Activated CD4-positive, alpha-beta T cell treated with anti-CD3 and anti-CD28 coated beads for 36 hours (primary cell): ENCODE measurements at regions not wholly inside any gene's neighbourhood (a gene's known extent, or its start where the extent isn't known, plus 50 kb on each side); places are given as distances from the start of the nearest gene placed in this dataset.
"Not testable (repeated sequence)": the region's sequence is repeated elsewhere in the genome, so short reads cannot be mapped to it uniquely, and the experiment has no call there.

Source experiments
- ATAC-seq: fragments of 200-7000 bp; cut with Tn5 transposase; one replicate; pipeline ENCODE4 v1.10.0; 2021; ENCODE audit warnings: mild to moderate bottlenecking, moderate library complexity
- CTCF ChIA-PET: fragments of 350-600 bp; sonication (Branson Sonifier 250); formaldehyde crosslinking; loops from one replicate; lab custom pipeline; 2021; ENCODE audit warnings: antibody characterized with exemption; lab: Charles Lee
- POLR2A ChIA-PET: fragments of 350-600 bp; sonication (Branson Sonifier 250); formaldehyde crosslinking; loops from one replicate; lab custom pipeline; 2021; ENCODE audit warnings: antibody characterized with exemption, inconsistent platforms; lab: Charles Lee
- DNase-seq: peaks from one replicate; pipeline ENCODE4 v3.0.0-alpha.2; 2020
- H3K27ac Mint-ChIP-seq: one replicate; pipeline ENCODE4 v1.8.0; 2021; ENCODE audit warnings: mixed read lengths
- H3K27me3 Mint-ChIP-seq: one replicate; pipeline ENCODE4 v1.8.0; 2021; ENCODE audit warnings: mixed read lengths
- H3K36me3 Mint-ChIP-seq: one replicate; pipeline ENCODE4 v1.8.0; 2021; ENCODE audit warnings: low read depth, mixed read lengths
- H3K4me1 Mint-ChIP-seq: one replicate; pipeline ENCODE4 v1.8.0; 2021; ENCODE audit warnings: mixed read lengths
- H3K4me3 Mint-ChIP-seq: one replicate; pipeline ENCODE4 v1.8.0; 2021; ENCODE audit warnings: mild to moderate bottlenecking, moderate library complexity, mixed read lengths
- H3K9me3 Mint-ChIP-seq: one replicate; pipeline ENCODE4 v1.8.0; 2021; ENCODE audit warnings: low read depth, mixed read lengths
- intact Hi-C, 2 experiments: fragments of 100-400 bp; cut with DNase I in 1 of 2; cut with micrococcal nuclease in 1 of 2; formaldehyde crosslinking; loops; one replicate each; pipeline versions ENCODE4 v1.14.2 to v1.15.1; 2022 to 2024; cut with DNase I, micrococcal nuclease

DNA sequence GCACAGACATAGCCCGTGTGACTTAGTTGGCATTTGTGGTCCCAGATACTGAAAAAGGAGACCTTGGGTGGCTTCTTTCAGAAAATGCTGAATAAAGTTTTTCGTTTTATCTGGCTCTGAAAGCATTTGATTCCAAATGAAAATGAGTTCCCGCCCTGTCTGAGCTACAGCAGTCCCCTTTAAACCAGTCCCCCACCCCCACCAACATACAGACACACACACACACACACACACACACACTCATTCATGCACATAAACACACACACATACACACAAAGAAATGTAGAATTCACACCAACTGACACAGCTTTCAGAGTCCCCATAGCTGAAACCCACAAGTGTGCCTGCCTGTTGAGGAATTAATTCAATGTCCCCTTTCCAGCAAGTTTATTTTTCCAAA, 97.0 kb upstream of the SMARCA2 start:
- POLR2A ChIA-PET: no interaction called here
- H3K27ac Mint-ChIP-seq: no peak overlapping the region
- no peaks in the 10 kb centered on the region for H3K36me3 Mint-ChIP-seq
- no peaks in the 10 kb centered on the region for H3K9me3 Mint-ChIP-seq
- ATAC-seq (no peak), DNase-seq (no peak)
- no peaks in the 10 kb centered on the region for H3K4me1 Mint-ChIP-seq
- intact Hi-C loops: no loop called here
- peaks cover 10% of the 10 kb centered on the region for H3K27me3 Mint-ChIP-seq
- CTCF ChIA-PET: interaction anchor here (1.3 kb wide), 1 partner anchor 12 kb away, joined by 4 read pairs; no protein-coding TSS in a partner anchor
- H3K4me3 Mint-ChIP-seq: no peak overlapping the region

DNA sequence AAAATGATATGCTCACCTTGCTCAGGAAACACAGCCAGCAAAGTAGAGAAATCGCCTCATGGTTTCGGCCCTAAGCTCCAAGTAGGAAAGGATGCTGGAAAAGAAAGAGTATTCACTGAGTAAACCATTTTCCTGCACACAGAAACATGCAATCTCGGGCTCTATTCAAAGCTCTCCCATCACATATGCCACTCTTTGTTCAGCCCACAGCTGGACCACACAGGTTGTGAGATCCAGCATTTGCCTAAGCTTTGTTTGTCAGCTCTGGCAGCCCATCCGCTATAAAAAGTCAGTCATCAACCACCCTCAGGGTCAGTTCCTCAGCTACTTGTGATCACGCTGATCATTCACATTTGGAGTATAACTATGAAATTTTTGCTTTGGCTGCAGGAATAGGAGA, 96.5 kb upstream of the SMARCA2 start:
- intact Hi-C loops: no loop called here
- DNase-seq (no peak), ATAC-seq (no peak)
- Mint-ChIP-seq H3K27ac (no peak overlapping the region), H3K27me3 (peaks cover 10% of the 10 kb centered on the region), H3K4me1 (no peaks in the 10 kb centered on the region), H3K4me3 (no peak overlapping the region), H3K9me3 (no peaks in the 10 kb centered on the region), H3K36me3 (no peaks in the 10 kb centered on the region)
- CTCF ChIA-PET: interaction anchor here (1.3 kb wide), 1 partner anchor 11 kb away, joined by 4 read pairs; no protein-coding TSS in a partner anchor
- POLR2A ChIA-PET: no interaction called here

DNA sequence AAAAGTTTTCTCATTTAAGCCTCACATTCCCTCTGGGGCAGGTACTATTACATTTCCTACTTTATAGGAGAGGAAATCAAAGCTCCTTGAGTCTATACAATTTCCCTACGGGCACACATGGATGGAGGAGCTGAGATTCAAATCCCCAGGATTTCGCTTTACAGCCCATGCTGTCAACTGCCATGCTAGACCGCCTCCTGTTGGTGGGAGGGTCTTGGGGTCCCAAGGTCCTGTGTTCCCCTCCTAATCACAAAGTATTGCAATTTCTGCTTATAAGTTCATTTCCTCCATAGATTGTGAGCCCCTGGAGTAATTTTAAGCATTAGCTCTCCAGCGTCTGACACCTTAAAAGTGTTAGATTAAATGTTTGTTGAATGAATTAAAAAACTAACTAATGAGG, 95.9 kb upstream of the SMARCA2 start:
- no peak for DNase-seq
- ChIA-PET POLR2A (no interaction called here), CTCF (no interaction called here)
- H3K36me3 Mint-ChIP-seq: no peaks in the 10 kb centered on the region
- no peak overlapping the region for H3K27ac Mint-ChIP-seq
- peaks cover 10% of the 10 kb centered on the region for H3K27me3 Mint-ChIP-seq
- H3K4me1 Mint-ChIP-seq: no peaks in the 10 kb centered on the region
- intact Hi-C loops: no loop called here
- H3K4me3 Mint-ChIP-seq: no peak overlapping the region
- ATAC-seq: no peak
- no peaks in the 10 kb centered on the region for H3K9me3 Mint-ChIP-seq

DNA sequence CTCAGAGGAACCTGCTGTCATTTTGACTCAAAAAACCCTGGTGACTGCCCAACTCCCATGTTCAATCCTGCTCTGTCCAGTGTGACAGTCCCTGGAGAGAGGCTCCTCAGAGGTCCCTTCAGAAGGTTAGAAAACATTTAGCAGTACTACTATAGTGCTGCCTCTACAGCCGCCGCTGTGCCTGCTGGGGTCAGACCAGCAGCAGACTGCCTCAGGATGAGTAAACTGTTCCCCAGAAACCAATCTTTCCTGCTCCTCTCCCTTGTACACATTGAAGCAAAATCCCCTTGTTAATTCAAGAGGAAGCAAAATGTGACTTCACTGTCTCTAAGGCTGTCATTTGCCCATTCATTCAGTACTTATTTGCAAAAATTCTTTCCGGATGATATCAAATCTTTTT, 94.8 kb upstream of the SMARCA2 start:
- ChIA-PET POLR2A (no interaction called here), CTCF (no interaction called here)
- Mint-ChIP-seq H3K27me3 (peaks cover 10% of the 10 kb centered on the region), H3K4me1 (no peaks in the 10 kb centered on the region), H3K36me3 (no peaks in the 10 kb centered on the region), H3K9me3 (no peaks in the 10 kb centered on the region), H3K27ac (no peak overlapping the region), H3K4me3 (no peak overlapping the region)
- DNase-seq: no peak
- no peak for ATAC-seq
- intact Hi-C loops: no loop called here

DNA sequence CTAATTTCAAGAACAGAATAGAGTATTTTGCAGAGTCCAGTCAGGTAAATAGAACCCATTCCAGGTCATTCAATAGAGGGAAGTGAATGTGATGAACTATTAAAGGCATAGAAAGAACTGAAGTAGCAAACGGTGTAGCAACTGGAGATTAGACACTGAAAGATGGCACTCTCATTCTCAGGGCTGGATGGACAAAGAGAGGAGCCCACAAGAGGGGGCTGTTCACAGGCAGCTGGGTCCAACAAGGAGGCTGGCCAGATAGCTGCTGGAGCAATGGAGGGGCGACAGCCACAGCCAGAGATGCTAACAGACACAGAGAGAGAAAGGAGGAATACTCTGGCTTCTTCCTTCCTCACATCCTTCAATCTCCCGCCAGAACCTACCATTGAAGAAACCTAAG, 93.1 kb upstream of the SMARCA2 start:
- Mint-ChIP-seq H3K9me3 (no peaks in the 10 kb centered on the region), H3K4me1 (no peaks in the 10 kb centered on the region), H3K36me3 (no peaks in the 10 kb centered on the region), H3K27ac (no peak overlapping the region), H3K27me3 (peaks cover 5% of the 10 kb centered on the region), H3K4me3 (no peak overlapping the region)
- CTCF ChIA-PET: interaction anchor here (0.6 kb wide), 1 partner anchor 133 kb away, joined by 3 read pairs; no protein-coding TSS in a partner anchor
- intact Hi-C loops: no loop called here
- peak; percentile 9 for DNase-seq
- ATAC-seq: no peak
- POLR2A ChIA-PET: no interaction called here

DNA sequence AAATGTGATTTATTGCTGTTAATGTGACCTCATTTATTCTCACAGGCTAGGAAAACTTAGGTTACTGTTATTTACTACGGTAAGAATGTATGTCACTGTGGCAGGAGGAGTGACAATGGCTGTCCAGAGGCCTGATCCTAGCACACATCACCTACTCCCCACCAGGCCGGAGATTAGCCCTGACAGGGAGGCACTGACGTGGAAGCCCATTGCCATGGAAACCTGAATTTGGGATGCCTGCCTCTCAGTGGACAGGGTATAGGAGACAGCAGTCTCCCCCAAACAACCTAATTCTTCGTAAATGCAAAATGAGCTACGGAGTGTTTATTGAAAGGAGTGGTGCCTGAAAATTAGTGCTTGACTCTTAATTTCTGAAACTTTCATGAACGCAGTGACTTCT, 87.6 kb upstream of the SMARCA2 start:
- POLR2A ChIA-PET: no interaction called here
- Mint-ChIP-seq H3K4me3 (no peak overlapping the region), H3K27me3 (no peaks in the 10 kb centered on the region), H3K36me3 (no peaks in the 10 kb centered on the region), H3K4me1 (peaks cover 13% of the 10 kb centered on the region), H3K27ac (no peak overlapping the region), H3K9me3 (no peaks in the 10 kb centered on the region)
- no peak for DNase-seq
- no peak for ATAC-seq
- intact Hi-C loops: no loop called here
- CTCF ChIA-PET: interaction anchor here (1.0 kb wide), 1 partner anchor 11 kb away, joined by 3 read pairs; no protein-coding TSS in a partner anchor

DNA sequence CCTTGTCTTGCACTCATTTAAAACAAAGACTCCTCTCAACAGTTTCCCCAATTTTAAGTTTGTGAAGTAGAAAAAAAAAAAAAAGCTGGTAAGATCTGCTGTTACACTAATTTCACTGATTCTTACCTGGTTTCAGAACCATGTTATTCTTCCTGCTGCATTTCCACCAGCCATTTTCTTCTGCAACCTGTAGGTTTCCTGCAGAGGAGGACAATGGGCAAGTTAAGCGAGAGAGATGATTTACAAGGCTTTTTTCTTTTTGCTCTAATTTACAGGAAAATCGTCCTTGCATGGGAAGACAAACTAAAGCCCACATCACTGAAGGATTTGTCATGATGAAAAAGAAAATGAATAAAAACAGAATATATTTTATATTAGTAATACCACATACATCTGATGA, 86.0 kb upstream of the SMARCA2 start:
- Mint-ChIP-seq H3K27ac (no peak overlapping the region), H3K4me3 (no peak overlapping the region), H3K36me3 (no peaks in the 10 kb centered on the region), H3K9me3 (no peaks in the 10 kb centered on the region), H3K27me3 (peaks cover 2% of the 10 kb centered on the region), H3K4me1 (peaks cover 13% of the 10 kb centered on the region)
- no peak for DNase-seq
- CTCF ChIA-PET: interaction anchor here (0.6 to 1.4 kb wide), 3 partner anchors 11 to 1329 kb away, joined by 3 to 4 read pairs (median 3); no protein-coding TSS in a partner anchor
- POLR2A ChIA-PET: no interaction called here
- intact Hi-C loops: no loop called here
- ATAC-seq: no peak

DNA sequence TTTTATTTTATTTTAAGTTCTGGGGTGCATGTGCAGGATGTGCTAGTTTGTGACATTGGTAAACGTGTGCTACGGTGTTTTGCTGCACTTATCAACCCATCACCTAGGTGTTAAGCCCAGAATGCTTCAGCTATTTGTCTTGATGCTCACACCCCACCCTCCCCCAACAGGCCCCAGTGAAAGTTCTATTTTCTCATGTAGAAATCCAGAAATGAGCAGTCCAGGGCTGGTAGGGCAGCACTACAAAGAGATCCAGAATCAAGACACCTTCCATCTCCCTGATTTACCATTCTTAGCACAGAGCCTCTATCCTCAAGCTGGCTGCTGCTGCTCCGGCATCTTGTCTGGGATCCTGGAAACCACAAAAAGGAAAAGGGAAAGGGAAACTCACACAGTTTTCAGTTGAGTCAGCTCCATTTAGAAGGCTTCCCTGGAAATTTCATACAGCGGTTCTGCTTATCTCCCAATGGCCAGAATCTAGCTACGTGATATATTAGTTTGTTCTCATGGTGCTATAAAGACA, 85.4 kb upstream of the SMARCA2 start:
- POLR2A ChIA-PET: no interaction called here

DNA sequence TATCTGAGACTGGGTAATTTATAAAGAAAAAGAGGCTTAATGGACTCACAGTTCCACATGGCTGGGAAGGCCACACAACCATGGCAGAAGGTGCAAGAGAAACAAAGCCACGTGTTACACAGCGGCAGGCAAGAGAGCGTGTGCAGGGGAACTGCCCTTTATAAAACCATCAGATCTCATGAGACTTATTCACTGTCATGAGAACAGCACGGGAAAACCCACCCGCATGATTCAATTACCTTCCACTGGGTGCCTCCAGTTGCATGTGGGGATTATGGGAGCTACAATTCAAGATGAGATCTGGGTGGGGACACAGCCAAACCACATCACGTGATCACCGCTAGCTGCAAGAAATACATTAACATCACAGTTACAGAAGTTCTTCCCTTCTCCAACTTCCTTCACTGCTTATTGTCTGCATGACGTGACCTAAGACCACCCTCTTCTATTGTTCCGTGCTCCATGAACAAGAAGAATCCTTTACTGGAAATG, 84.9 kb upstream of the SMARCA2 start:
- ATAC-seq, H3K9me3 Mint-ChIP-seq, H3K27me3 Mint-ChIP-seq, intact Hi-C loops, POLR2A ChIA-PET, H3K27ac Mint-ChIP-seq, H3K36me3 Mint-ChIP-seq, H3K4me3 Mint-ChIP-seq: not testable (repeated sequence)
- CTCF ChIA-PET: interaction anchor here (1.4 kb wide), 1 partner anchor 12 kb away, joined by 4 read pairs; no protein-coding TSS in a partner anchor
- H3K4me1 Mint-ChIP-seq: peaks cover 13% of the 10 kb centered on the region
- peak; percentile 8 for DNase-seq

More for the DNA sequence above, 85.4 kb upstream of the SMARCA2 start:
- CTCF ChIA-PET: interaction anchor here (1.1 to 1.4 kb wide), 2 partner anchors 12 to 157 kb away, joined by 3 to 4 read pairs; no protein-coding TSS in a partner anchor
- Mint-ChIP-seq H3K4me3 (no peak overlapping the region), H3K27ac (no peak overlapping the region), H3K4me1 (peaks cover 13% of the 10 kb centered on the region), H3K27me3 (peaks cover 5% of the 10 kb centered on the region), H3K9me3 (no peaks in the 10 kb centered on the region), H3K36me3 (no peaks in the 10 kb centered on the region)
- intact Hi-C loops: no loop called here
- peak; percentile 32 for DNase-seq
- peak; percentile 73 for ATAC-seq

DNA sequence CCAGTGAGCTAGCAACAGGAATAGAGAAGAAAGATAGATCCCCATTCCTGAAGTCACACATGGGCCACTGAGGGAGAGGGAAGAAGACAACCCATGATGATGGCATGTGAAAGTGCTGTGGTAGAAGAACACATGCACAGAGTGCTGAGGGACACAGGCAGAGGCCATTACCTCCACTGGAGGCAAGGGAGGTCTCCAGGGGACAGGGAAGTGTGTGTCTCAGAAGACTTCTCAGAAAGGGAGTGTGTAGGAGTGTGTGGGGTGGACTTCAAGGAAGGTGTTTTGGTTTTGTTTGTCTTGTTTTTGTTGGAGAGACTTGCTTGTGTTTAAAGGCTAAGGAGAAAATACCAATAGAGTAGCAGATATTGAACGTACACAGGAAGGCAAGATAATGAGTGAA, 77.0 kb upstream of the SMARCA2 start:
- H3K27ac Mint-ChIP-seq: no peak overlapping the region
- intact Hi-C loops: loop anchor here in 1 of 2 experiments (5.0 kb wide), 1 partner anchor 66 kb away; no protein-coding TSS in a partner anchor
- H3K4me3 Mint-ChIP-seq: no peak overlapping the region
- H3K27me3 Mint-ChIP-seq: peaks cover 12% of the 10 kb centered on the region
- H3K9me3 Mint-ChIP-seq: no peaks in the 10 kb centered on the region
- ChIA-PET POLR2A (no interaction called here), CTCF (interaction anchor here (1.4 kb wide), 1 partner anchor 10 kb away, joined by 3 read pairs; no protein-coding TSS in a partner anchor)
- ATAC-seq: no peak
- H3K36me3 Mint-ChIP-seq: no peaks in the 10 kb centered on the region
- DNase-seq: no peak
- no peaks in the 10 kb centered on the region for H3K4me1 Mint-ChIP-seq

DNA sequence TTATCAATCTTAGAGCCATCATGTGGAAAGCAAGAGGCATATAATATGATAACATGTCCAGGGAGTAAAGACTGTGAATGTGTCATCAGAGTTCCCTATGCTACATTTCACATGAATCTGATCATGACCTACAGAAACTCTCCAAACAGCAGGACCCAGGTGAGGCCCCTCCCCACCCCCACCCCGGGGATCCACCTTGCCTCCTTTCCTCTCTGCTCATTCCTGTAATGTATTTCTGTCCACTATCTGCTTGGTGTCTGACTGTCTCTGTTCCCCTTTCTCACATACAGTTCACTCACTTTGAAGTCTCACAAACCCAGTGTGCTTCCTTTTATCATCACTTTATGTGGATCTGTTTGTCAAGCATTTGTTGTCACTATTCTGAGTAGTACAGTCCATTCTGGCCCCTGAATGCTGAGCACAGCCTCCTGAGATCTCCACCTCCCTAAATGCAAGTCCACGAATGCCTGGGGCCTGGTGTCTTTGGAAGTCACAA, 76.4 kb upstream of the SMARCA2 start:
- H3K27ac Mint-ChIP-seq: no peak overlapping the region
- CTCF ChIA-PET: interaction anchor here (1.1 to 1.4 kb wide), 3 partner anchors 11 to 210 kb away, joined by 3 to 4 read pairs (median 3); no protein-coding TSS in a partner anchor
- ATAC-seq: no peak

DNA sequence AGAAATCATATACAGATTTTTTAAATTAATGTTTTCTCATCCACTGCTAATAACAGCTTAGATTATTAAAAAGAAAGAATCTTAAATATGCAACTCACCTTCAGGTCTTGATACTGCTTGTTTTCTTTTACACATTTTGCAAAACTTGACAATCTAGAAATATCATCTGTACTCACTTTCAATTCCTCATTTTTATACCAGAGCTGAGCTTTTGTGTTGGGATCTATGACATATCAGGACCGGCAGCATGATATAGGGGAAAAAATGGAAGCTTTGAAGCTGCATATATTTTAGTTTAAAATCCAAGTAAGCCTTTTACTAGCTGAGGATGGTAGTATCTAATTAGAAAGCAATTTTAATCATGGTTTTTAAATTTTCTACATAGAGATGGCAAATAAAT, 75.7 kb upstream of the SMARCA2 start:
- POLR2A ChIA-PET: no interaction called here
- H3K4me3 Mint-ChIP-seq: no peak overlapping the region

More for the DNA sequence above, 76.4 kb upstream of the SMARCA2 start:
- Mint-ChIP-seq H3K4me3 (no peak overlapping the region), H3K9me3 (no peaks in the 10 kb centered on the region), H3K36me3 (no peaks in the 10 kb centered on the region), H3K27me3 (peaks cover 12% of the 10 kb centered on the region), H3K4me1 (no peaks in the 10 kb centered on the region)
- intact Hi-C loops: loop anchor here in 1 of 2 experiments (5.0 kb wide), 1 partner anchor 66 kb away; no protein-coding TSS in a partner anchor
- DNase-seq: no peak
- POLR2A ChIA-PET: no interaction called here

More for the DNA sequence above, 75.7 kb upstream of the SMARCA2 start:
- H3K36me3 Mint-ChIP-seq: no peaks in the 10 kb centered on the region
- peaks cover 7% of the 10 kb centered on the region for H3K27me3 Mint-ChIP-seq
- DNase-seq (no peak), ATAC-seq (no peak)
- no peaks in the 10 kb centered on the region for H3K9me3 Mint-ChIP-seq
- no peak overlapping the region for H3K27ac Mint-ChIP-seq
- CTCF ChIA-PET: interaction anchor here (0.7 to 1.4 kb wide), 10 partner anchors 11 to 1328 kb away, joined by 3 to 5 read pairs (median 3); no protein-coding TSS in a partner anchor
- intact Hi-C loops: loop anchor here in 1 of 2 experiments (5.0 kb wide), 1 partner anchor 67 kb away; no protein-coding TSS in a partner anchor
- no peaks in the 10 kb centered on the region for H3K4me1 Mint-ChIP-seq
